ENCODE measurements at regions not wholly inside any gene's neighbourhood (a gene's known extent, or its start where the extent isn't known, plus 50 kb on each side); places are given as distances from the start of the nearest gene placed in this dataset.

DNA sequence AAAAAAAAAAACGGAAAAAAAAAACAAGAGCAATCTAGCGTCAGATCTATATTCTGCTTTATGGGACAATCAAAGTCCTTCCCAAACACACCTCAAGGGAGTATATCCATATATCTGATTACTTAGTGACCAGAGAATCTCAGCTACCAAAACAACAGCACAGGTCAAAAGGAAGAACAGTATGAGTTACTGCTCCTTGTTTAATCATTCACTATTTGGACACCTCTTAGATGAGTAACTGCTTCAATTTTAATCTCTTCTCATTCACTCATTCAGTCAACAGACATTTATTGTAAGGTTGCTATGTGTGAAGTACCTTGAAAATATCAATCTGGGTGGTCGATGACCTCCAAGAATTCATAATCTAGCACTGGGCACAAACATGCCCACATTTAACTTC is 193.2 kb downstream of the IRS2 start:
- DNase-seq: no peak

DNA sequence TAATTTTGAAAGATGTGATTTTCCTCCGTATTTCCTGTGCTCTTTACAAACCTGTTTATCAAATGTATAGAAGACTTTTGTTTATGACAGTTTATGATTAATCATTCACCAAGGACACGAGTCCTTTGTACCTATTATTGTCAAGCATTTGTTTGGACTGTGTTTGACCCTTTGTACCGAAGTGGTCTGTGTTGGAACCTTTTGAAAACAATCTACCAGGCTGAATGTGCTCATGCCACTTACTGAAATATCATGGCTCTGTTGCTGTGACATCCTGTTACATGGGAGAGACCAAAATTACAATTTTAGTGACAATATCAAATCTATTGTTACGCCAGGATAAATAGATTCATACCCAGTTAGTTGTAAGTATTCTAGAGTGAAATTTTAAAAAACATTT is 193.6 kb downstream of the IRS2 start:
- DNase-seq: no peak

GRCh38 chr13:109587689-109588088 is 198.7 kb downstream of the IRS2 start:
- no peak for DNase-seq

DNA sequence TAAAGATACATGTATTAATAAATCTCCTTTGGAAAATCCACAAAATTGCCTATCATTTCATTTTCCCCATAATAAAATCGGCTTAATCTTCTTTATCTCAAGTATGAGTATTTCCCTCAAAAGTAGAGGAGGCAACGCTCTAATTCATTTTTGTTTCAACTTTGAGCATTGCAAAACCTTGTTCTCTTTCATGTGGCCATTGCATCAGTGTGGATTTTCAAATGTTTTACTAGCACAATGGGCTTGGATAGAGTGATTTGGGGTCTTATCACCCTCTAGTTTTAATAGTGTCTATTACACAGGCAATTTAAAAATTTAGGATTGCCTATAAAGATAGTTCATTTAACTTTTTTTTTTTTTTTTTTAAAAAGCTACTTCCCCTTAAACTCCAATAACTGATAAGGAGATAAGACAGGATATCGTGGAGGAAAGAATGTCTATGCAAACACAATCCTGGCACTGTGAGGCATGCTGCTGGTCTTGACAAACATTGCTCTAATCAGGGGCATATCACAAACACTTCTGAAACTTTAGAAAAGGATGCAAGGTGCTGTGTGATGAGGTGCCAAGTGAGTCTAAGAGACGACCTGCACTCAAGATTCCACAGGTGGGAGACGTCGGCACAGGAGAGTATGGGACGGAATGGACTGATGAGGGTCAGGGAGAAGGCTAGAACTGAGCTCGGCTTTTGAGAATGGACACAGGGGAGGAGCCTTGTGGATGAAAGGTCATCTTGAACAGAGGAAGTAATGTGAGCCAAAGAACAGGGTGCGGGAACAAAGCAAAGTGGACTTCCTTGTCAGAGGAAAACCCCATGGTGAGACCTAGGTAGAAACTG is 199.7 kb downstream of the IRS2 start:
- DNase-seq: no peak

DNA sequence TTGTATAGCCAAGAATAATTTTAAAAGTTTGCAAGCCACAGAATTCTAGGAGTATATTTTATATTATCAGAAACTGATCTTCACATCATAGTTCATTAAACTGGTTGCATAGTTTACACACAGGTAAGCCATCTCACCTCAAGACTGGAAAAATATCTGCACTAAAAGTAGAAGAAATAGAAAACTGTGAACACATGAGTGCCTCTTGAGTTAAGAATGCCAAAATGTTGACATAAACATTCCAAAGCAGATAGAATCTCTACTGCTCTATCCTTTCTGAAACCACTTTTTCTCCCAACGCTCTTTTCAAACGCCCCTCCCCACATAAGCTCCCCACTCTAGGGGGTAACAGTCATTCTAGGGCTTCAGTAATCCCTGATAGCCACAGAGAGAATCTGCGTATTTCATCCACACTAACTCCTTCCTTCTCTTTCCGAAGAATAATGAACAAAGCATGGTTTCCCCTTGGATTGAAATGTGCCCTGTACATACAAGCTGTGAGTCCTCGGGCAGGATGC is 201.5 kb downstream of the IRS2 start:
- DNase-seq: no peak

GRCh38 chr13:109577191-109577700 is 209.1 kb downstream of the IRS2 start:
- DNase-seq: no peak

- no peak for DNase-seq
These were observed 210.0 kb downstream of the IRS2 start for GRCh38 chr13:109576331-109576813.

DNA sequence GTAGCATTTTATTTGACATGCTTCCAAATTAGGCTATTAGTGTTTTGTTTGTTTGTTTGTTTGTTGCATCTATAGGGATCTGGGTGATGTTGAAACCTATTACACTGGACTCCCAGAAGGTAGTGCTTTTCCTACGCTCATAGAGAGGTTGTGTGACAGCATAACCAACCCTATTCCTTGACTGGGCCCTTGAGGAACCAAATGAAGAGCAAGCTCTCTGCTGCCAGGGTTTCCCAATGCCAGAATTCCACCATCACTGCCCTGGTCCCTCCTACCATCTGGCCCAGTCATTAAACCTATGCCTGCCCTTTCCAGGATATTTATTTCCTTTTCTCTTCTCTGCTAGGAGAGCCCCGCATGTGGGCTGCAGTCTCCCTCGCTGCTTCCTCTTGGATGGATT is 210.6 kb downstream of the IRS2 start:
- DNase-seq: no peak

GRCh38 chr13:109572389-109572788 is 214.0 kb downstream of the IRS2 start:
- DNase-seq: no peak

DNA sequence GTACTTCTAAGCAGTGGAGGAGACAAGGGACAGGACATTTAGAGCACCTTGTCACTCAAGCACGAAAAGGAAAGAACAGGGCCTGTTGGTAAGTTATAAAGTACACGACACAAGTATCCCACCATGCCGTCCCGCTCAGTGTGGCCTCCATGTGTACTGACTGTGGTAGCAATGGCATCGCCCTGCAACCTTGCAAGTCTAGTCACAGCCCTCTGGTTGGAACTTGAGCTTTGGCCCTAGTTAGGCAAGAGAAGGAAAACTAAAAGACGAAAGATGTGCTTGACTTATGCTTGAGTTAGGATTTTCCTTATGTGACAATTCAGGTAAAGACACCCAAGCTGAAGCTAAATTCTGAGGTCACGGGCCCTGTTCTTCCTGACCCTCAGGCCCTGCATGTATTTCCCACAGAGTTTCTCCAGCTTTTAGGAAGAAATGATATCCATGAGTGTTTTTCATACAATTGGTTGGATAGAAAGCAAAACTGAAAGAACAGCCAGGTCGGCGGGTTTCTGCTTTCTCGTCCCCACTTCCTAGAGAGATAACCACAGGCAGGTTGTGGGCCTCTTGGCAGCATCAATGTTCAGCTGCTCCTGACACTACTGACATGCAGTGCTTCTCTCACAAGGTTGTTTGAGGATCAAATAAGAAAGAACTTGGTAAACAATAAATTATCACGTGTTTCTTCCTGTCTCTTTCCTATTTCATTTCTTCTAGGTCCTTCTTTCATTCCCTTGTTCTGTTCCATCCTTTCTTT is 216.2 kb downstream of the IRS2 start:
- no peak for DNase-seq

GRCh38 chr13:109568339-109568818 is 218.0 kb downstream of the IRS2 start:
- DNase-seq: no peak

DNA sequence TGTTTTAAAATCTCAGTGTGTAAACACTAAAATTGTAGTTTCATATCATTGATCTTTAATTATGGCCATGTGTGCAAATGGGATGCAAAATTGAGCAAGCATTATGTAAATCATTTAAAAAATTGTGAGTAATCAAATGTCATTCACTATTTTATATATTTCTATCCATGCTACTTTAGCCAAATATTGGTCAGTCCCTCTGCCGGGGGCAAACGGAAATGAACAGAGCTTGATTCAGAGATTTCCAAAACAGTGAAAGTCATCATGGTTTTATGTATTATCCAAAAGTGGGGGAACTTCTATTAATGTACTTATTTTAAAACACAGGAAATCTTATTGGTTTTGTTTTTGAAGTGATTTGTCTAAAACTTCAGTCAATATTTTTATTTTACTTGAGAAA is 219.1 kb downstream of the IRS2 start:
- DNase-seq: no peak

- DNase-seq: no peak
These were observed 220.5 kb downstream of the IRS2 start for GRCh38 chr13:109565877-109566276.

- no peak for DNase-seq
These were observed 238.0 kb downstream of the IRS2 start for GRCh38 chr13:109548374-109548773.

- DNase-seq: no peak
These were observed 238.4 kb downstream of the IRS2 start for GRCh38 chr13:109547942-109548341.

GRCh38 chr13:109545931-109546330 is 240.5 kb downstream of the IRS2 start:
- no peak for DNase-seq

- no peak for DNase-seq
These were observed 245.3 kb downstream of the IRS2 start for GRCh38 chr13:109541081-109541480.

DNA sequence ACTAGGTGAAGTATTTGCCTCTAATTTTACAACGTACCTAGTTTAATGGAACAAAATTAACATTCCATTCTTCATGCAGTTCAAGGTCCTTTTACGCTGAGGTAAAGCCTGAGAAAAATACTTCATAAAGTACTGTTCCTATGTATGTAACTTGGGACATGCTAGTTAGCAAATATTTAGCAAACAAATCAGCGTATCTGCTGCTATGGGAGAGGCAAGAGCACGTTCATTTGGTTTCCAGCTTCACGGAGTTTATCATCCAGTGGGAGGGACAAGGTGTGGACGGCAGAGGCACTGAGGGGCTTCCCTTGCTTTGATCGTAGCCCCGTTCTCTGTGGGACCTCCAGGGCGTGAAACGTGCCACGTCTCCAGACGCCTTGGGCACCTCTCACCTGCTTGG is 248.8 kb downstream of the IRS2 start:
- DNase-seq: no peak

DNA sequence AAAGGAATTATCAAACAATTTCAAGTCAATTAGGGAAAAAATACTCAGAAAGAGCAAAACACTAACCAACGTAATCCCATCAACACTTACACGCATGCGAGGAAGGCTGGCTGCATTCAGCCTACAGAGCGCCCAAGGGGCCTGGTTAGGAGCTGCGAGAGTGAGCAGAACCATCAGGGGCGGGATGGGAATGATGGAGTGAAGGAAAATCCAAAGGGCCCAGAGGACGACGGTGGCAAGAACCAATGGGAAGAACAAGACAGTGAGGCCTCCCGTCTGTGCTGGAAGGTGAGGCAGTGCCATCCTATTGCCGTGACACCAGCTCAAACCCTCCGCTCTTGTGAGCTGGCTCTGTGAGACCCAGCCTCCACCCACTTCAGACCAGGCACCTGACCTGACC is 253.0 kb downstream of the IRS2 start:
- DNase-seq: no peak

GRCh38 chr13:109529964-109530363 is 256.4 kb downstream of the IRS2 start:
- DNase-seq: no peak

DNA sequence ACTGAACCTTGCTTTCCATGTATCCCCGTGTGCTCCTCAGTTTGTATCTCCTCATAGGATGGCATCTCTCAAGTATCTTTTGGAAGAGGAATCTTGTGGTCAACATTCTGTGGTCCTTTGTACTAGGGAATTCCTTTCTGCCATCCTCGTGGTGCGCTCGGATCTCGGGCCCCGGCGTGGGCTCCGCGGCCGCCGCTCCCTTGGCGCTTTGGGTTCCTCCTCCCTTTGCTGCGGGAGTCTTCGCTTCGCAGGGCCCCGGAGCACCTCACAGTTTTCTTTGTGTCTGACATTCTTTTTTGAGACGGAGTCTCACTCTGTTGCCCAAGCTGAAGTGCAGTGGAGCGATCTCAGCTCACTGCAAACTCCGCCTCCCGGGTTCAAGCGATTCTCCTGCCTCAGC is 264.7 kb downstream of the IRS2 start:
- DNase-seq: no peak

DNA sequence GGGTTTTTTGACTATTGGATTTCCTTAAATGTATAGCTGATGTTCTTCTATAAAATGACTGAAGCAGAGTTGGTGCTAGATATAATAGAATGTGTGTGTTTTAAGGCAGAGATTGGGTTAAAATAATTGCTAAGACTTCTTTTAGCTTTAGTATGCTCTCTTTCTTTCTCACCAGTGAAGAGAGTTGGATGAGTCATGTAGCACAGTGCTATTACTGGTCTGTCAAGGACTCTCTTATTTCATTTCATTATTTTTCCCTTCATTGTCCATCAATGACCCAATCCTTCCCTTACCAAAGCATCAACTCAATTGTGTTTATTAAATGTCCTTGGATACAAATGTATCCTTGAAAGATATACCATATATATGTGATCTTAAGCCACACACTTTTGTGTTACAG is 268.9 kb downstream of the IRS2 start:
- peak; percentile 7 for DNase-seq

GRCh38 chr13:109516186-109516585 is 270.2 kb downstream of the IRS2 start:
- DNase-seq: peak; percentile 10

Data from fibroblast of skin of abdomen (primary cell).